ENCODE measurements at regions not wholly inside any gene's neighbourhood (a gene's known extent, or its start where the extent isn't known, plus 50 kb on each side); places are given as distances from the start of the nearest gene placed in this dataset.

- Histone ChIP-seq H3K9ac (replicated peaks in 1 of 4; ENCODE audit: extremely low read depth in 1 of 4, low read depth in 3 of 4, low read length in 3 of 4) (no peak overlapping the region), H3K27me3 (replicated peaks in 1 of 4; ENCODE audit: control insufficient read depth in 3 of 4, extremely low read depth in 1 of 4, insufficient read depth in 3 of 4, low read length in 3 of 4) (no peaks in the 10 kb centered on the region), H3K4me2 (ENCODE audit: insufficient read depth in 1 of 2, low read depth in 2 of 2, low read length in 2 of 2) (no peak overlapping the region), H3K14ac (ENCODE audit: insufficient read length) (no peak overlapping the region), H2AK5ac (ENCODE audit: low read depth, low read length) (no peak overlapping the region), H2AFZ (ENCODE audit: low read length) (no peak overlapping the region), H3K23me2 (ENCODE audit: low read depth, low read length) (no peaks in the 10 kb centered on the region), H3K27ac (ENCODE audit: low read depth, low read length) (no peak overlapping the region), H2BK15ac (ENCODE audit: low read length) (no peak overlapping the region), H3K4me3 (ENCODE audit: extremely low read depth in 1 of 4, insufficient read depth in 2 of 4, low read depth in 3 of 4, low read length in 4 of 4) (no peak overlapping the region), H4K20me1 (replicated peaks in 1 of 2; ENCODE audit: control insufficient read depth in 1 of 2, insufficient read depth in 2 of 2, low read length in 2 of 2) (no peaks in the 10 kb centered on the region), H3K36me3 (ENCODE audit: control insufficient read depth in 2 of 4, insufficient read depth in 4 of 4, low read length in 3 of 4) (no peaks in the 10 kb centered on the region), H2BK12ac (ENCODE audit: low read depth, low read length) (no peak overlapping the region), H2BK20ac (ENCODE audit: low read length) (no peak overlapping the region), H3K4me1 (replicated peaks in 1 of 4; ENCODE audit: control insufficient read depth in 3 of 4, insufficient read depth in 4 of 4, low read length in 3 of 4) (no peaks in the 10 kb centered on the region), H3K18ac (ENCODE audit: extremely low read depth, low read length) (no peak overlapping the region), H3K79me2 (ENCODE audit: control insufficient read depth in 1 of 2, insufficient read depth in 2 of 2, low read length in 2 of 2) (no peaks in the 10 kb centered on the region), H4K91ac (replicated peaks; ENCODE audit: insufficient read length, low read length) (no peak overlapping the region), H3K9me3 (ENCODE audit: insufficient read depth in 2 of 2, low read depth in 1 of 2, low read length in 1 of 2) (no peaks in the 10 kb centered on the region; a peak in 1 of 4 replicates), H3K4ac (replicated peaks; ENCODE audit: insufficient read length, low read depth, low read length) (no peak overlapping the region), H3K56ac (replicated peaks; ENCODE audit: insufficient read length, low read depth, low read length) (no peak overlapping the region), H3K79me1 (ENCODE audit: low read depth, low read length) (no peaks in the 10 kb centered on the region), H2BK5ac (ENCODE audit: low read depth, low read length) (no peak overlapping the region), H4K8ac (ENCODE audit: extremely low read depth, insufficient read depth, low read length) (no peak overlapping the region), H3K23ac (ENCODE audit: insufficient read length) (no peak overlapping the region), H4K5ac (ENCODE audit: insufficient read length, low read depth, low read length) (no peak overlapping the region), H2BK120ac (replicated peaks; ENCODE audit: low read depth, low read length) (no peak overlapping the region)
- DNase-seq (ENCODE audit: low read depth in 1 of 2, low spot score in 2 of 2) (no peak), FAIRE-seq (no peak)
- CTCF ChIA-PET (ENCODE audit: partially characterized antibody), result no interaction called here
- POLR2A ChIA-PET (ENCODE audit: partially characterized antibody), result no interaction called here
- 80% methylated on average over 6 of the region's 6 CpGs; no CpG with 5 or more reads in 1 of the 2 experiments for WGBS, 2 experiments (ENCODE audit: extremely low coverage in 1 of 2, insufficient coverage in 1 of 2, insufficient read length in 1 of 2, insufficient replicate concordance in 2 of 2, low coverage in 1 of 2, low lambda C conversion rate in 2 of 2, missing lambda C conversion rate in 1 of 2)
- no peak for TF ChIP-seq SIX5 (IDR thresholded peaks at IDR 0.05; ENCODE audit: low read depth, low read length)
Measured at GRCh38 chr5:3265936-3266335, 329.7 kb upstream of the IRX1 start.
